B cell (primary cell): ENCODE measurements at regions not wholly inside any gene's neighbourhood (a gene's known extent, or its start where the extent isn't known, plus 50 kb on each side); places are given as distances from the start of the nearest gene placed in this dataset.
"Not testable (repeated sequence)": the region's sequence is repeated elsewhere in the genome, so short reads cannot be mapped to it uniquely, and the experiment has no call there.

Source experiments
- ATAC-seq: fragments of 200-7000 bp; cut with Tn5 transposase; one replicate; pipeline ENCODE4 v1.10.0; 2021; ENCODE audit warnings: low read depth, mild to moderate bottlenecking, moderate number of reproducible peaks, moderate library complexity
- CTCF ChIA-PET: fragments of 350-600 bp; sonication (Branson Sonifier 250); formaldehyde crosslinking; loops from one replicate; lab custom pipeline; 2021; ENCODE audit warnings: antibody characterized with exemption, inconsistent platforms; lab: Charles Lee
- POLR2A ChIA-PET: fragments of 350-600 bp; sonication (Branson Sonifier 250); formaldehyde crosslinking; loops from one replicate; lab custom pipeline; 2021; ENCODE audit warnings: antibody characterized with exemption; lab: Charles Lee
- DNase-seq: peaks from one replicate; pipeline ENCODE4 v3.0.0; 2013
- H2AFZ ChIP-seq: 2 replicates; pipeline ENCODE4 v1.6.1; 2012; ENCODE audit warnings: mild to moderate bottlenecking, low read depth, low read length; ENCODE audit not compliant: insufficient read depth, poor library complexity, severe bottlenecking
- H3K27ac ChIP-seq, 2 donors: 1 replicate in 1 of 2; 2 replicates in 1 of 2; pipeline ENCODE4 v1.5.1; 2012 to 2013; ENCODE audit warnings: low read length in 2 of 2, mild to moderate bottlenecking in 2 of 2, moderate library complexity in 1 of 2
- H3K27me3 ChIP-seq, 4 experiments: fragments of 200-600 bp in 1 of 4; sonication (generic) in 1 of 4; replicated peaks in 1 of 4; 1 replicate in 2 of 4; 2 replicates in 2 of 4; pipeline versions ENCODE4 v1.6.1 to v1.7.0; 2013 to 2016; ENCODE audit warnings: low read length in 3 of 4, mild to moderate bottlenecking in 2 of 4, mixed read lengths in 1 of 4, moderate library complexity in 1 of 4; ENCODE audit not compliant: insufficient read depth in 4 of 4, control insufficient read depth in 3 of 4; ENCODE audit errors: control extremely low read depth in 1 of 4
- H3K36me3 ChIP-seq, 2 experiments: replicated peaks in 1 of 2; 1 replicate in 1 of 2; 2 replicates in 1 of 2; pipeline versions ENCODE4 v1.6.1 to v1.7.1; 2013; ENCODE audit warnings: low read length in 1 of 2; ENCODE audit not compliant: insufficient read depth in 2 of 2, control insufficient read depth in 1 of 2; ENCODE audit errors: control extremely low read depth in 1 of 2, extremely low read depth in 1 of 2
- H3K4me1 ChIP-seq, 2 donors: fragments of 200-600 bp in 1 of 2; sonication (generic) in 1 of 2; 1 replicate in 1 of 2; 2 replicates in 1 of 2; pipeline versions ENCODE4 v1.5.1 to v1.6.1; 2013 to 2017; ENCODE audit warnings: low read length in 2 of 2; ENCODE audit not compliant: control insufficient read depth in 2 of 2, insufficient read depth in 2 of 2
- H3K4me2 ChIP-seq: replicated peaks from 2 replicates; pipeline ENCODE3; 2012; ENCODE audit warnings: mild to moderate bottlenecking, low read depth, low read length; ENCODE audit not compliant: poor library complexity, severe bottlenecking
- H3K4me3 ChIP-seq, 5 experiments: fragments of 200-600 bp in 1 of 5; sonication (generic) in 1 of 5; 1 replicate in 3 of 5; 2 replicates in 2 of 5; pipeline versions ENCODE4 v1.5.1 to v1.7.0; 2011 to 2016; ENCODE audit warnings: low read length in 4 of 5, mild to moderate bottlenecking in 4 of 5, low read depth in 2 of 5, control low read depth in 1 of 5, moderate library complexity in 1 of 5; ENCODE audit not compliant: insufficient read depth in 1 of 5; ENCODE audit errors: control extremely low read depth in 1 of 5, extremely low read depth in 1 of 5
- H3K79me2 ChIP-seq: fragments of 200-600 bp; sonication (generic); one replicate; pipeline ENCODE4 v1.6.0; 2016; ENCODE audit warnings: low read length; ENCODE audit not compliant: control insufficient read depth, insufficient read depth
- H3K9ac ChIP-seq: fragments of 200-600 bp; sonication (generic); 2 replicates; pipeline ENCODE4 v1.6.1; 2017; ENCODE audit warnings: mild to moderate bottlenecking, low read length, moderate library complexity
- H3K9me3 ChIP-seq, 3 donors: one replicate each; pipeline versions ENCODE4 v1.6.1 to v1.7.1; 2013; ENCODE audit warnings: low read length in 2 of 3; ENCODE audit not compliant: control insufficient read depth in 2 of 3, insufficient read depth in 1 of 3; ENCODE audit errors: control extremely low read depth in 1 of 3
- H4K20me1 ChIP-seq: 2 replicates; pipeline ENCODE4 v1.6.0; 2012; ENCODE audit warnings: mild to moderate bottlenecking, low read length; ENCODE audit not compliant: insufficient read depth, control insufficient read depth, poor library complexity, severe bottlenecking
- H3K27ac Mint-ChIP-seq: one replicate; pipeline ENCODE4 v1.8.0; 2021; ENCODE audit warnings: mixed read lengths
- H3K27me3 Mint-ChIP-seq: one replicate; pipeline ENCODE4 v1.8.0; 2021; ENCODE audit warnings: mixed read lengths
- H3K4me1 Mint-ChIP-seq: one replicate; pipeline ENCODE4 v1.8.0; 2021; ENCODE audit warnings: mixed read lengths
- H3K4me3 Mint-ChIP-seq: one replicate; pipeline ENCODE4 v1.8.0; 2021; ENCODE audit warnings: mixed read lengths
- H3K9me3 Mint-ChIP-seq: one replicate; pipeline ENCODE4 v1.8.0; 2022; ENCODE audit warnings: mixed read lengths; ENCODE audit not compliant: insufficient read depth
- WGBS: methylation state at CpG from one replicate; pipeline ENCODE4 v1.1.5; 2013; ENCODE audit warnings: missing lambda C conversion rate; ENCODE audit not compliant: insufficient coverage; 5-methylcytosine and 5-hydroxymethylcytosine counted together
- intact Hi-C: fragments of 100-400 bp; cut with micrococcal nuclease; formaldehyde crosslinking; loops from one replicate; pipeline ENCODE4 v1.10.0; 2022

DNA sequence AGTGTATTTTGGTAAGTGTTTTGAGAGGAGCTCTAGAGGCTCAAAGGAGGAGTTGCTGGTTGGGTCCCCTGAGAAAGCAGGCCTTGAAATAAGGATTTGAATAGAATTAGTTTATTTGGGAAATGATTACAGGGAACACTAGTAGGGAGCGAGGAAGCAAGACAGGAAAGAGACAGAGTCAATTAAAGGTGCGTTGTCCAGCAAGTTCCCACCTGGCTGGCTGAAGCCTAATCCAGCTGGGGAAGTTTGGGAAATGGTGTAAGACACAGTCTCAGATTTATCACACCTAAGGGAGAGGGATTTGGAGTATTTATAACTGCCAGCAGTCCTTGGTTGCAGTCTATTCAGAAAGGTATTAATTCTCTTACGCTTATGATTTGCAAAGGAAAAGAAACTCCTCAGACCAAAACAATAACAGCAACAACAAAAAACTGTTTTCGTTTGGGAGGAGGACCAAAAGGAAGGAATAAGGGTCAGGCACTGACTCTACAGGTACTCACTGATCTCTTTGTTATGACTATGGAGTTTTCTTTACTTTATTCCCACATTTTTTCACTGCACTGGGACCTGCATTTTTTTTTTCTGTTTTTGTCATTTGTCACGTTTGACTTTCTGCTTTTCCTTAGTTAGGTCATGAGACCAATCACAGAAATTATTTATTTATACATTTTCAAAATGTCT is 780.8 kb downstream of the TTLL7 start:
- H3K4me1 ChIP-seq, H3K36me3 ChIP-seq, ATAC-seq, H2AFZ ChIP-seq, H3K9me3 Mint-ChIP-seq, CTCF ChIA-PET, H3K4me1 Mint-ChIP-seq, POLR2A ChIA-PET, H3K4me2 ChIP-seq, intact Hi-C loops, H3K27ac Mint-ChIP-seq, H3K9me3 ChIP-seq, H3K4me3 ChIP-seq, H3K27me3 ChIP-seq, H3K4me3 Mint-ChIP-seq, H3K79me2 ChIP-seq, H3K9ac ChIP-seq, H3K27ac ChIP-seq, H3K27me3 Mint-ChIP-seq, H4K20me1 ChIP-seq, DNase-seq: not testable (repeated sequence)
- WGBS, result 95% methylated on average over 2 of the region's 5 CpGs

DNA sequence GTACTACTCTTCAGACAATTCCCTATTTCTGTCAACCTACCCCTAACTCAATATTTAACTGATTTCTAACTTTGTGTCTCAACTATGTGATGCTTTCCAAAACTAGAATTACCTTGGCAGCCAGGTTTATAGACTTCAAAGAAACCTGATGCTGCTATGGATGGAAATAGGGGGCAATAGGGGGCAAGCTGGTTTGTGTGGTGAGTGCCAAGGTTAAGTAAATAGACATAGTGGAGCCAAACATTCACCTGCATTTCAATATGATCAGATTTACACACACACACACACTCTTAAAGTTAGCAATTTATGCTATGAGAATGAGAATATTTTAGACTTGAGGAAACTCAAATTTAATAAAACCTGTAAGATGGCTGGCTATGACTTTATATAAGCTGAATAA is 784.6 kb downstream of the TTLL7 start:
- H3K4me1 ChIP-seq, H3K4me1 Mint-ChIP-seq, H3K27ac Mint-ChIP-seq, H3K9me3 ChIP-seq, H3K4me3 Mint-ChIP-seq, H3K27me3 ChIP-seq, H3K9ac ChIP-seq, intact Hi-C loops, DNase-seq, H3K4me2 ChIP-seq, ATAC-seq, CTCF ChIA-PET, H3K4me3 ChIP-seq, H4K20me1 ChIP-seq, H3K9me3 Mint-ChIP-seq, H3K36me3 ChIP-seq, H3K27me3 Mint-ChIP-seq, H3K27ac ChIP-seq, H2AFZ ChIP-seq, H3K79me2 ChIP-seq, POLR2A ChIA-PET: not testable (repeated sequence)

DNA sequence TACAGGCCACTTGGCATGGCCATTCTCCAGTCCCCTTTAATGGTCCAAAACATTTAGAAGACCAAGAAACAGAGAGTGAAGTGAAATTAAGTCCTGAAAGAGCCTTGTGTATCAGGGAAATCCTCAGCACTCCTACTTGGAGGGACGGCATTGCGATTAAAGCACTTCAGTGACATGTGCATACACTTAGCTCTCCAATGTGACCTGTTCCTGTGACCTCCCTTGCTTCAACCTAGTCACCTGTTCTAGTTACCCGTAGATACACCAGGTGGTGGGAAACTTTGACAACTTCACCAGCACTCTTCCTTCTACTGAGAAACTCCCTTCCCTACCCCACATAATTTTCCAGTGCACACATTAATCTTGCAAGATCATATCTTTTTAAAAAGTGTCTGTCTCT is 785.3 kb downstream of the TTLL7 start:
- CTCF ChIA-PET, result not testable (repeated sequence)

DNA sequence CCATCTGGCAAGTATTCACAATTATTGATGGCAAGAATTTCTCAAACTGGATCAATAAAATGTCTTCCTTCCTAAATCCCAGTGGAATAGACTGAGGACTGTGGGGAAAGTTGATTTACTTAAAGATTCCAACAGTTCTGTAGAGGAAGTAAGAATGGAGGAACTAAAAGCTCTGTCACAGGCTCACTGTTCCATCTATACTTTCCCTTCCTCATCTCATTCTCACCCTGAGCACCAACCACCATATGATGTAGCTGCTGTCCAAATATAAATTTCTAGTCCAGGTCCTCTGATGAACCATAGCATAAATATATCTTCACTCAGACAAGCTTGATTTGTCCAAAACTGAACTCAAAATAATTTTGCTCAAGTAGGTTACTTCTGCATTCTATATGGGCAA is 786.9 kb downstream of the TTLL7 start:
- ATAC-seq, H3K27ac Mint-ChIP-seq, H3K4me2 ChIP-seq, CTCF ChIA-PET, H3K4me1 ChIP-seq, H3K36me3 ChIP-seq, H3K27me3 ChIP-seq, intact Hi-C loops, H4K20me1 ChIP-seq, H3K4me3 Mint-ChIP-seq, H3K9me3 Mint-ChIP-seq, H3K9ac ChIP-seq, DNase-seq, POLR2A ChIA-PET, H3K4me3 ChIP-seq, H3K9me3 ChIP-seq, H3K27me3 Mint-ChIP-seq, H3K4me1 Mint-ChIP-seq, H3K27ac ChIP-seq, H3K79me2 ChIP-seq, H2AFZ ChIP-seq: not testable (repeated sequence)

More for the DNA sequence above, 785.3 kb downstream of the TTLL7 start:
- H3K9me3 ChIP-seq, H3K9me3 Mint-ChIP-seq, H3K4me1 ChIP-seq, DNase-seq, H3K4me3 ChIP-seq, H3K27ac ChIP-seq, H3K27me3 ChIP-seq, H3K27ac Mint-ChIP-seq, H4K20me1 ChIP-seq, H3K27me3 Mint-ChIP-seq, H3K4me3 Mint-ChIP-seq, H3K9ac ChIP-seq, intact Hi-C loops, ATAC-seq, H3K4me2 ChIP-seq, H3K4me1 Mint-ChIP-seq, H2AFZ ChIP-seq, POLR2A ChIA-PET, H3K36me3 ChIP-seq, H3K79me2 ChIP-seq: not testable (repeated sequence)
- WGBS, result no CpG with 5 or more reads among the region's 3 CpGs
